SK-N-SH treated with all-trans-retinoic acid at 6 μM for 48 hours (cell line): ENCODE measurements at regions not wholly inside any gene's neighbourhood (a gene's known extent, or its start where the extent isn't known, plus 50 kb on each side); places are given as distances from the start of the nearest gene placed in this dataset.

Experiments used
- CSDC2 ChIP-seq: fragments of 250-450 bp; sonication (Bioruptor Pico); IDR thresholded peaks from 2 replicates; pipeline ENCODE4 v1.5.0; 2020; ENCODE audit warnings: mild to moderate bottlenecking, moderate library complexity
- RARB ChIP-seq: fragments of 250-450 bp; sonication (Bioruptor Pico); IDR thresholded peaks from 2 replicates; pipeline ENCODE4 v1.8.0; 2021; ENCODE audit warnings: mild to moderate bottlenecking, moderate library complexity
- SNAI2 ChIP-seq: fragments of 250-450 bp; sonication (Bioruptor Pico); IDR thresholded peaks from 2 replicates; pipeline ENCODE4 v1.5.0; 2020; ENCODE audit warnings: mild to moderate bottlenecking, moderate library complexity
- TCF4 ChIP-seq: fragments of 250-450 bp; sonication (Bioruptor Pico); IDR thresholded peaks from 2 replicates; pipeline ENCODE4 v1.8.0; 2021; ENCODE audit warnings: mild to moderate bottlenecking, moderate library complexity, borderline replicate concordance
- ZFP3 ChIP-seq: fragments of 250-450 bp; sonication (Bioruptor Pico); IDR thresholded peaks from 2 replicates; pipeline ENCODE4 v1.5.0; 2020; ENCODE audit warnings: mild to moderate bottlenecking, moderate library complexity
- ZFP30 ChIP-seq: fragments of 450-650 bp; formaldehyde crosslinking; IDR thresholded peaks from 2 replicates; pipeline ENCODE4 v1.5.0; 2022; ENCODE audit warnings: mild to moderate bottlenecking, moderate library complexity
- TF ChIP-seq, protein P1 (sequence below): fragments of 250-450 bp; sonication (Bioruptor Pico); IDR thresholded peaks from 2 replicates; pipeline ENCODE4 v1.5.1; 2021; ENCODE audit warnings: mild to moderate bottlenecking, moderate library complexity
- TF ChIP-seq, protein P2 (sequence below): fragments of 250-450 bp; sonication (Bioruptor Pico); IDR thresholded peaks from 2 replicates; pipeline ENCODE4 v1.8.0; 2020; ENCODE audit warnings: mild to moderate bottlenecking, moderate library complexity, borderline replicate concordance

DNA sequence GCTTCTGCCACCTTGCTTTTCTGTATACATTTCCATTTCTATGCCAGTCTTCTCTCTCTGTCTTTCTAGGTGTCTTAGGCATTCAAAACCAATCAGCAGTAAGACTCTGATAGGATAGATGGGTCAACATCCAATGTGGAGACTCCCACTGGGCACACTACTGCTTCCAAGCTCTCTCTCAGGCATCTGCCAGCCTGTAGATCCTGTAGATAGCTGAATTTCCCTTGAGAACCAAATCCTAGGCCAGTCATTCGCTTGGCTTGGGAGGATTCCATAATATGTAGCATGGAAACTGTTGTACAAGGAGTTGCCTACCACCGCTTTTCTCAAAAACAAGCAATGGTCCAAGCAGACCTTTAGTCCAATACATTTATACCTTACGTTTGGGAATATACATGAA lies 262.8 kb upstream of the RARB start:
- TF ChIP-seq ZFP30 (CRISPR knock-in tag): no peak
- TF ChIP-seq RARB (CRISPR knock-in tag): no peak
- no peak for TF ChIP-seq ZFP3 (CRISPR knock-in tag)
- TF ChIP-seq, protein P1, sequence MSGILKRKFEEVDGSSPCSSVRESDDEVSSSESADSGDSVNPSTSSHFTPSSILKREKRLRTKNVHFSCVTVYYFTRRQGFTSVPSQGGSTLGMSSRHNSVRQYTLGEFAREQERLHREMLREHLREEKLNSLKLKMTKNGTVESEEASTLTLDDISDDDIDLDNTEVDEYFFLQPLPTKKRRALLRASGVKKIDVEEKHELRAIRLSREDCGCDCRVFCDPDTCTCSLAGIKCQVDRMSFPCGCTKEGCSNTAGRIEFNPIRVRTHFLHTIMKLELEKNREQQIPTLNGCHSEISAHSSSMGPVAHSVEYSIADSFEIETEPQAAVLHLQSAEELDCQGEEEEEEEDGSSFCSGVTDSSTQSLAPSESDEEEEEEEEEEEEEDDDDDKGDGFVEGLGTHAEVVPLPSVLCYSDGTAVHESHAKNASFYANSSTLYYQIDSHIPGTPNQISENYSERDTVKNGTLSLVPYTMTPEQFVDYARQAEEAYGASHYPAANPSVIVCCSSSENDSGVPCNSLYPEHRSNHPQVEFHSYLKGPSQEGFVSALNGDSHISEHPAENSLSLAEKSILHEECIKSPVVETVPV (CRISPR knock-in tag): no peak
- no peak for TF ChIP-seq CSDC2 (CRISPR knock-in tag)
- no peak for TF ChIP-seq TCF4 (CRISPR knock-in tag)
- no peak for TF ChIP-seq SNAI2 (CRISPR knock-in tag)
- TF ChIP-seq, protein P2, sequence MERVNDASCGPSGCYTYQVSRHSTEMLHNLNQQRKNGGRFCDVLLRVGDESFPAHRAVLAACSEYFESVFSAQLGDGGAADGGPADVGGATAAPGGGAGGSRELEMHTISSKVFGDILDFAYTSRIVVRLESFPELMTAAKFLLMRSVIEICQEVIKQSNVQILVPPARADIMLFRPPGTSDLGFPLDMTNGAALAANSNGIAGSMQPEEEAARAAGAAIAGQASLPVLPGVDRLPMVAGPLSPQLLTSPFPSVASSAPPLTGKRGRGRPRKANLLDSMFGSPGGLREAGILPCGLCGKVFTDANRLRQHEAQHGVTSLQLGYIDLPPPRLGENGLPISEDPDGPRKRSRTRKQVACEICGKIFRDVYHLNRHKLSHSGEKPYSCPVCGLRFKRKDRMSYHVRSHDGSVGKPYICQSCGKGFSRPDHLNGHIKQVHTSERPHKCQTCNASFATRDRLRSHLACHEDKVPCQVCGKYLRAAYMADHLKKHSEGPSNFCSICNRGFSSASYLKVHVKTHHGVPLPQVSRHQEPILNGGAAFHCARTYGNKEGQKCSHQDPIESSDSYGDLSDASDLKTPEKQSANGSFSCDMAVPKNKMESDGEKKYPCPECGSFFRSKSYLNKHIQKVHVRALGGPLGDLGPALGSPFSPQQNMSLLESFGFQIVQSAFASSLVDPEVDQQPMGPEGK: no peak
